ENCODE measurements at regions not wholly inside any gene's neighbourhood (a gene's known extent, or its start where the extent isn't known, plus 50 kb on each side); places are given as distances from the start of the nearest gene placed in this dataset.
"Not testable (repeated sequence)": the region's sequence is repeated elsewhere in the genome, so short reads cannot be mapped to it uniquely, and the experiment has no call there.

DNA sequence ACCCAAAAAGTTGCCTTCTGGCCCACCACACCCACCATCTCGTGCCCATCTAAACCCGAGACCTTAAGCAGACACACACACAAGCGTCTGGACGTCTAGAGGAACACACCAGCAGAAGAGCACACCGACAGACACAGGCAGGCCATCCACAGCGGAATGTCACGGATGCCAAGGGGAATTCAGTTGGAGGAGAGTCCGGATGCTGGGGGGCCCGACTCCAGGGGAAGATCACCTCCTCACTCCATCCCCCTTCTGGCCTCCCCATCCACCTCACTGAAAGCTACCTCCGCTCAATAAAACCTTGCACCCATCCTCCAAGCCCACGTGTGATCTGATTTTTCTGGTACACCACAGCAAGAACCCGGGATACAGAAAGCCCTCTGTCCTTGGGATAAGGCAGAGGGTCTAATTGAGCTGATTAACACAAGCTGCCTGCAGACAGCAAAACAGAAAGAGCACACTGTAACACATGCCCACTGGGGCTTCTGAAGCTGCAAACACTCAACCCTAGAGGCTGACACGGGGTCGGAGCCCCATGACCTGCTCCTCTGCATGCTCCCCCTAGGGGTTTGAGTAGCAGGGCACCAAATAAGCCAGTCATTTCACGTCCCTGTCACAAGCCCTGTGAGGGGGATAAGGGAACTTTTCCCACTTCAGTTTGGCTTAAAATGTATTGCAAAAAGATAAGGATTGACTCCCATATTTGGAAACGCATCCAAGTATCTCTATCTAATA lies 339.6 kb upstream of the PCDH10 start:
- H3K4me3 ChIP-seq (ENCODE audit: low read length) = no peak overlapping the region
- CTCF ChIA-PET = no interaction called here
- no peaks in the 10 kb centered on the region for H3K9me3 ChIP-seq (ENCODE audit: low read length)
- intact Hi-C loops (cut with micrococcal nuclease) = no loop called here
- no peaks in the 10 kb centered on the region for H4K20me1 ChIP-seq (ENCODE audit: low read length)
- TF ChIP-seq, protein P1, sequence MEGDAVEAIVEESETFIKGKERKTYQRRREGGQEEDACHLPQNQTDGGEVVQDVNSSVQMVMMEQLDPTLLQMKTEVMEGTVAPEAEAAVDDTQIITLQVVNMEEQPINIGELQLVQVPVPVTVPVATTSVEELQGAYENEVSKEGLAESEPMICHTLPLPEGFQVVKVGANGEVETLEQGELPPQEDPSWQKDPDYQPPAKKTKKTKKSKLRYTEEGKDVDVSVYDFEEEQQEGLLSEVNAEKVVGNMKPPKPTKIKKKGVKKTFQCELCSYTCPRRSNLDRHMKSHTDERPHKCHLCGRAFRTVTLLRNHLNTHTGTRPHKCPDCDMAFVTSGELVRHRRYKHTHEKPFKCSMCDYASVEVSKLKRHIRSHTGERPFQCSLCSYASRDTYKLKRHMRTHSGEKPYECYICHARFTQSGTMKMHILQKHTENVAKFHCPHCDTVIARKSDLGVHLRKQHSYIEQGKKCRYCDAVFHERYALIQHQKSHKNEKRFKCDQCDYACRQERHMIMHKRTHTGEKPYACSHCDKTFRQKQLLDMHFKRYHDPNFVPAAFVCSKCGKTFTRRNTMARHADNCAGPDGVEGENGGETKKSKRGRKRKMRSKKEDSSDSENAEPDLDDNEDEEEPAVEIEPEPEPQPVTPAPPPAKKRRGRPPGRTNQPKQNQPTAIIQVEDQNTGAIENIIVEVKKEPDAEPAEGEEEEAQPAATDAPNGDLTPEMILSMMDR (conservative IDR thresholded peaks at IDR 0.05; ENCODE audit: low read depth, low read length) = no peak
- TF ChIP-seq EZH2 (IDR thresholded peaks at IDR 0.05; ENCODE audit: low read length, unreplicated experiment) = no peak
- no peak for TF ChIP-seq EZH2phosphoT487 (IDR thresholded peaks at IDR 0.05; ENCODE audit: borderline replicate concordance, low read length)
- ATAC-seq (no peak), DNase-seq (no peak)
- H3K27ac ChIP-seq (ENCODE audit: low read length) = no peak overlapping the region
- H3K9ac ChIP-seq (ENCODE audit: low read length) = no peak overlapping the region
- H3F3A ChIP-seq (ENCODE audit: low read length, unreplicated experiment) = no peaks in the 10 kb centered on the region
- H3K36me3 ChIP-seq (ENCODE audit: low read depth, low read length) = no peaks in the 10 kb centered on the region
- no peaks in the 10 kb centered on the region for H3K9me2 ChIP-seq (replicated peaks; ENCODE audit: low read length)
- H3K27me3 ChIP-seq (ENCODE audit: low read length) = no peaks in the 10 kb centered on the region
- no peak overlapping the region for H2AFZ ChIP-seq (ENCODE audit: low read length)
- H3K4me1 ChIP-seq (ENCODE audit: insufficient read depth, low read length) = no peaks in the 10 kb centered on the region
- POLR2A ChIA-PET (ENCODE audit: unreplicated experiment) = no interaction called here
- no peak overlapping the region for H3K4me2 ChIP-seq (ENCODE audit: low read length)
- H3K79me2 ChIP-seq (ENCODE audit: low read length) = no peaks in the 10 kb centered on the region
- BruUV-seq (replicated peaks) = no TSS peak

DNA sequence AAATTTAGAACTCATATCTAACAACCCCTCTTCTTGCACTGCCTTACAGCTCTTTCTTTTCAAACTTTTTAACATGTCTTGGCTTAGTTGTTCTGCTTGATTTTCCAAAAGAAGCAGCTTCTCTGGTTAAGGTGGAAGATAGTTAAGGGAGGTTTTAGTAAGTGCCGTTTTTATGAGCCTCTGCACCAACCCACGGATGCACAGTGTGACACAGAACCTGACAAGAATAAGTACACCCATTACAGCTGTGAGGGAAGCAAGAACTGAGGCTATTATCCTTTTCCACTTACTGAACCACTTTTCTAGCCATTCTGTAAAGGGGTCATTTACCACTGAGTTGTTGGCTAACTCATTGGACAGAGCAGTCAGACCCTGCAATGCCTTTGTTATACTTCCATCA lies 336.0 kb upstream of the PCDH10 start:
- H2AFZ ChIP-seq (ENCODE audit: low read length); DNase-seq; H3K79me2 ChIP-seq (ENCODE audit: low read length); H3K36me3 ChIP-seq (ENCODE audit: low read depth, low read length); H3K27ac ChIP-seq (ENCODE audit: low read length); H3K27me3 ChIP-seq (ENCODE audit: low read length); H3K9ac ChIP-seq (ENCODE audit: low read length); H3K9me3 ChIP-seq (ENCODE audit: low read length); intact Hi-C loops (cut with micrococcal nuclease); CTCF ChIA-PET; ATAC-seq; H3K4me2 ChIP-seq (ENCODE audit: low read length); H4K20me1 ChIP-seq (ENCODE audit: low read length); H3K9me2 ChIP-seq (replicated peaks; ENCODE audit: low read length); BruUV-seq (replicated peaks); H3K4me3 ChIP-seq (ENCODE audit: low read length); H3F3A ChIP-seq (ENCODE audit: low read length, unreplicated experiment); H3K4me1 ChIP-seq (ENCODE audit: insufficient read depth, low read length): not testable (repeated sequence)
- POLR2A ChIA-PET (ENCODE audit: unreplicated experiment) = interaction anchor here (0.7 kb wide), 1 partner anchor 33 kb away, joined by 4 read pairs; no protein-coding TSS in a partner anchor

- no peaks in the 10 kb centered on the region for H3K36me3 ChIP-seq (ENCODE audit: low read depth, low read length)
- H3K9me2 ChIP-seq (replicated peaks; ENCODE audit: low read length) = no peaks in the 10 kb centered on the region
- H2AFZ ChIP-seq (ENCODE audit: low read length) = no peak overlapping the region
- DNase-seq (no peak), ATAC-seq (no peak)
- no peaks in the 10 kb centered on the region for H3K79me2 ChIP-seq (ENCODE audit: low read length)
- H3F3A ChIP-seq (ENCODE audit: low read length, unreplicated experiment) = no peaks in the 10 kb centered on the region
- H3K4me1 ChIP-seq (ENCODE audit: insufficient read depth, low read length) = no peaks in the 10 kb centered on the region
- no peak overlapping the region for H3K27ac ChIP-seq (ENCODE audit: low read length)
- H4K20me1 ChIP-seq (ENCODE audit: low read length) = no peaks in the 10 kb centered on the region
- intact Hi-C loops (cut with micrococcal nuclease) = no loop called here
- TF ChIP-seq, protein P1 (conservative IDR thresholded peaks at IDR 0.05; ENCODE audit: low read depth, low read length) = peak; percentile 13; the same call in 1 of the 2 replicates
- TF ChIP-seq EZH2 (IDR thresholded peaks at IDR 0.05; ENCODE audit: low read length, unreplicated experiment) (no peak), EZH2phosphoT487 (IDR thresholded peaks at IDR 0.05; ENCODE audit: borderline replicate concordance, low read length) (no peak)
- BruUV-seq (replicated peaks) = no TSS peak
- POLR2A ChIA-PET (ENCODE audit: unreplicated experiment) = no interaction called here
- H3K4me2 ChIP-seq (ENCODE audit: low read length) = no peak overlapping the region
- H3K9me3 ChIP-seq (ENCODE audit: low read length) = no peaks in the 10 kb centered on the region
- H3K9ac ChIP-seq (ENCODE audit: low read length) = no peak overlapping the region
- CTCF ChIA-PET = no interaction called here
- H3K27me3 ChIP-seq (ENCODE audit: low read length) = no peaks in the 10 kb centered on the region
- H3K4me3 ChIP-seq (ENCODE audit: low read length) = no peak overlapping the region
Measured at GRCh38 chr4:132818091-132818490, 331.0 kb upstream of the PCDH10 start.
